ENCODE measurements at regions not wholly inside any gene's neighbourhood (a gene's known extent, or its start where the extent isn't known, plus 50 kb on each side); places are given as distances from the start of the nearest gene placed in this dataset.

DNA sequence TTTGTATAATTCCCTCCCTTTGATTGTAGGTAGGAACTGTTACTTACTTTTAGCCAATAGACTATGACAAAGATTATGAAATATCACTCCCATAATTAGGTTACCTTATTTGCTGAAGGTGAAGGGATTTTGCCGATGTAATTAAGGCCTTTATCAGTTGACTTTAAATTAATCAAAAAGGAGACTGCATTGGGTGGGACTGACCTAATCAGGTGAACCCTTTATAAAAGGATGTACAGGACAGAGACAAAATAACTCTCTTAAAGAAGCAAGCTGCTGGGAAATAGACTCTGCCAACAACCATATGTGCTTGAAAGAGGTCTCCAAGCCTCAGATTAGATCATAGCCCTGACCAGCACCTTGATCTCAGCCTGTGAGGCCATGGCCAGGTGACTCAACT lies 167.6 kb downstream of the SOX3 start:
- TF ChIP-seq, protein P1, sequence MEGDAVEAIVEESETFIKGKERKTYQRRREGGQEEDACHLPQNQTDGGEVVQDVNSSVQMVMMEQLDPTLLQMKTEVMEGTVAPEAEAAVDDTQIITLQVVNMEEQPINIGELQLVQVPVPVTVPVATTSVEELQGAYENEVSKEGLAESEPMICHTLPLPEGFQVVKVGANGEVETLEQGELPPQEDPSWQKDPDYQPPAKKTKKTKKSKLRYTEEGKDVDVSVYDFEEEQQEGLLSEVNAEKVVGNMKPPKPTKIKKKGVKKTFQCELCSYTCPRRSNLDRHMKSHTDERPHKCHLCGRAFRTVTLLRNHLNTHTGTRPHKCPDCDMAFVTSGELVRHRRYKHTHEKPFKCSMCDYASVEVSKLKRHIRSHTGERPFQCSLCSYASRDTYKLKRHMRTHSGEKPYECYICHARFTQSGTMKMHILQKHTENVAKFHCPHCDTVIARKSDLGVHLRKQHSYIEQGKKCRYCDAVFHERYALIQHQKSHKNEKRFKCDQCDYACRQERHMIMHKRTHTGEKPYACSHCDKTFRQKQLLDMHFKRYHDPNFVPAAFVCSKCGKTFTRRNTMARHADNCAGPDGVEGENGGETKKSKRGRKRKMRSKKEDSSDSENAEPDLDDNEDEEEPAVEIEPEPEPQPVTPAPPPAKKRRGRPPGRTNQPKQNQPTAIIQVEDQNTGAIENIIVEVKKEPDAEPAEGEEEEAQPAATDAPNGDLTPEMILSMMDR (IDR thresholded peaks at IDR 0.05), result no peak
- no peak for TF ChIP-seq POLR2A (IDR thresholded peaks at IDR 0.05)

Measured in suprapubic skin (tissue), 3 donors.